ENCODE measurements at regions not wholly inside any gene's neighbourhood (a gene's known extent, or its start where the extent isn't known, plus 50 kb on each side); places are given as distances from the start of the nearest gene placed in this dataset.

DNA sequence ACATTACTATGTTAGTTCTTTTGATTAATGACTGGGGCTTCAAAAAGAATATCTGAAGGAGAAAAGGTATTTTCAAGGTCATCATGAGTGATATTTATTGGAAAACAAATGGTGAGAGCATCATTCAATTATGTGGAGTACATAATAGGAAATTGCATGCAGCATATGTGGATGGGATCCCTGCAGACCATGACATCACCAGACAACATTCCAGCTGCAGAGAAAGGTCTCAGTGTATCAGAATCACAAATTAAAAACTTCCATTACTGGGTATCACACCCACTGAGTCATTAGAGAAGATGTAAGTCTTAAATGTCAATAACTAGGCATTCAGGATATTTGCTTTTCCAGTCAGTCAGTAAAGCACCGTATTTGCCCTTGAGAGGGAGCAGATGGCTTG lies 574.4 kb upstream of the SLC10A2 start:
- TF ChIP-seq, protein P1, sequence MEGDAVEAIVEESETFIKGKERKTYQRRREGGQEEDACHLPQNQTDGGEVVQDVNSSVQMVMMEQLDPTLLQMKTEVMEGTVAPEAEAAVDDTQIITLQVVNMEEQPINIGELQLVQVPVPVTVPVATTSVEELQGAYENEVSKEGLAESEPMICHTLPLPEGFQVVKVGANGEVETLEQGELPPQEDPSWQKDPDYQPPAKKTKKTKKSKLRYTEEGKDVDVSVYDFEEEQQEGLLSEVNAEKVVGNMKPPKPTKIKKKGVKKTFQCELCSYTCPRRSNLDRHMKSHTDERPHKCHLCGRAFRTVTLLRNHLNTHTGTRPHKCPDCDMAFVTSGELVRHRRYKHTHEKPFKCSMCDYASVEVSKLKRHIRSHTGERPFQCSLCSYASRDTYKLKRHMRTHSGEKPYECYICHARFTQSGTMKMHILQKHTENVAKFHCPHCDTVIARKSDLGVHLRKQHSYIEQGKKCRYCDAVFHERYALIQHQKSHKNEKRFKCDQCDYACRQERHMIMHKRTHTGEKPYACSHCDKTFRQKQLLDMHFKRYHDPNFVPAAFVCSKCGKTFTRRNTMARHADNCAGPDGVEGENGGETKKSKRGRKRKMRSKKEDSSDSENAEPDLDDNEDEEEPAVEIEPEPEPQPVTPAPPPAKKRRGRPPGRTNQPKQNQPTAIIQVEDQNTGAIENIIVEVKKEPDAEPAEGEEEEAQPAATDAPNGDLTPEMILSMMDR (conservative IDR thresholded peaks at IDR 0.05; ENCODE audit: low read depth, low read length): no peak
- no peak overlapping the region for H3K4me3 ChIP-seq (ENCODE audit: low read depth, low read length)
- no peak for DNase-seq (ENCODE audit: low read depth)

DNA sequence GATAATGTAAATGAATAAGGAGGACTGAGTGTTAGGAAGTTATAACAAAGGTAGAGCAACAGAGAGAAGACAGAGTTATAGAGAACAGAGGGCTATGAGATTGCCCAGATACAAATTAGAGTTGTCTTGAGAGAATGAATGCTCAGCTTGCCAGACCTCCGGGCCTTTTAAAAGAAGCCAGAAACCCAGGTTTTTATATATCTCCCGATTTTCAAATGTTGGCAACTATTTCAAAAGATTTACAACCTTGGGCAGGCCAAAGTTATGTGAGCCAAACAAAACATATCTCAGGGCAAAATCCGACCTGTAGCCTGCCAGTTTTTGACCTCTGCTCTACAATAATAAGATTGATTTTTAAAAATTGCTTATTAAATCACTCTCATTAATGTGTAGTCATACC lies 573.1 kb upstream of the SLC10A2 start:
- H3K4me3 ChIP-seq (ENCODE audit: low read depth, low read length): no peak overlapping the region
- TF ChIP-seq, protein P1 (conservative IDR thresholded peaks at IDR 0.05; ENCODE audit: low read depth, low read length): no peak
- no peak for DNase-seq (ENCODE audit: low read depth)

DNA sequence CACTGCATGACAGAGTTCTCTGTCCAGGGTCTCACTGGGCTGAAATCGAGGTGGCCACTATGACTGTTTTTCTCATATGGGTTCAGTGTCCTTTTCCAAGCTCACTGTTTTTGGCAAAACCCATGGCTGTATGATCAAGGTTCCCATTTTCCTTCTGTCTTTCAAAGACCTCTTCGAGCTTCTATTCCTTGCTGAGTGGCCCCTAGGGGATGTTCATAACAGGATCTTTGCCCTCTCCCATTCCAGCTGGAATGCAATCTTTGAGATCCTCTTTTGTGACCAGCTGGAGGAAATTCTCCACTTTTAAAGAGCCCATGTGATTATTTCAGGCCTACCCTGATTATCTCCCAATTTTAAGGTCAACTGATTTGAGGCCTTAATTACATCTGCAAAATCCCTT lies 572.5 kb upstream of the SLC10A2 start:
- TF ChIP-seq, protein P1 (conservative IDR thresholded peaks at IDR 0.05; ENCODE audit: low read depth, low read length): no peak
- DNase-seq (ENCODE audit: low read depth): no peak
- H3K4me3 ChIP-seq (ENCODE audit: low read depth, low read length): no peak overlapping the region

DNA sequence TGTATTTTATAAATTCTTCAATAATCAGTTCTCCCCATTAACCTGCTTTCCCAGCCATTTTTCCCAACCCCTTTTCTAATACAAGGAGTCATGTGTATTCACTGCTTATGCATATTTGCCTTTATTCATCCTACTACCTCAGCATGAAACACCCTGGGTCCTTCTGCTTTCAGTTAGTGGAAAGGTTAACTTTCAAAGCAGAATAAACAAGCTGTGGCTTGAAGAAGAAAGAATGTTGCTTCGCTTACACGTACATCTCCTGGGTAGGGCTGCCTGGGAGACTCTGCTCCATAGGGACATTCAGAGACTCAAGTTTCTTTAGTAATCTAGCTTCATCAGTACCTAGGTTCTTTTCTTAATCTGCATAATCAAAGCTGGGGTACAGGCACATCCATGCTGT lies 567.8 kb upstream of the SLC10A2 start:
- no peak overlapping the region for H3K4me3 ChIP-seq (ENCODE audit: low read depth, low read length)
- DNase-seq (ENCODE audit: low read depth): no peak
- TF ChIP-seq, protein P1 (conservative IDR thresholded peaks at IDR 0.05; ENCODE audit: low read depth, low read length): no peak

DNA sequence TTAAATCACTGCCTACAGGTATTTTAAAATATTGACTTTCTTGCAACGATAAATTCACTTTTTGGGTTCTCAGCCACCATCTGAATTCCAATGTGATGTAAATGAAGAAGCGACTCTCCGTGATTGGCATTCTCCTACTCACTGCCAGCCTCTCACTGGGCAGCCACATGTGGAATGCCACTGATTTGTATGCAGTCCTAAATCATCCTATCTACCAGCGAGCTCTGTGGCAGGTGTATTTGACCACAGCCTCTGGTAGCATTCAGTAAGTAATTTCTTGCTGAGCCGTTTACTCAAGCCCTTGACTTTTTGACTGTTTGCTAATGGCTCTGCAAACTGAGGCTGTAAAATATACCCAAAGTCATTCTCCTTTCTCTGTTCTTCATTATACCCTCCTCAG lies 559.0 kb upstream of the SLC10A2 start:
- DNase-seq (ENCODE audit: low read depth): no peak
- TF ChIP-seq, protein P1 (conservative IDR thresholded peaks at IDR 0.05; ENCODE audit: low read depth, low read length): no peak
- H3K4me3 ChIP-seq (ENCODE audit: low read depth, low read length): no peak overlapping the region

DNA sequence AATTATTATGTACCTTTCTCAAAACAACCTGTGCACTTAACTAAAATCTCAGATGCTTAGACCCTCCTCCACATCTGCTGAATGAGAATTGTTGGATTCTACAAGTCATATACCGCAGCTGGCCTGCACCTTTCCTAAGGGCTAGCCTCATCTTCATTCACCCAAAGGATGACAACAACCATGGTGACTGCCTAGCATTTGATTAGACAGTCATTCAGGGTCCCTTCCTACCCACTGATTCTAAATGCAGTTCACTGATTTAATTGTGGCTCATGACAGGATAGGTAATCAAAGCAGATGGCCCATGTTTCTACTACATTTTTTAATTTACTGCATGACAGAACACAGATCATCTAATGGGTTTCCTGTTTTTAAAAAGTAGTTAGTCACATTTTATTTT lies 551.9 kb upstream of the SLC10A2 start:
- no peak for DNase-seq (ENCODE audit: low read depth)
- H3K4me3 ChIP-seq (ENCODE audit: low read depth, low read length): no peak overlapping the region
- TF ChIP-seq, protein P1 (conservative IDR thresholded peaks at IDR 0.05; ENCODE audit: low read depth, low read length): no peak

DNA sequence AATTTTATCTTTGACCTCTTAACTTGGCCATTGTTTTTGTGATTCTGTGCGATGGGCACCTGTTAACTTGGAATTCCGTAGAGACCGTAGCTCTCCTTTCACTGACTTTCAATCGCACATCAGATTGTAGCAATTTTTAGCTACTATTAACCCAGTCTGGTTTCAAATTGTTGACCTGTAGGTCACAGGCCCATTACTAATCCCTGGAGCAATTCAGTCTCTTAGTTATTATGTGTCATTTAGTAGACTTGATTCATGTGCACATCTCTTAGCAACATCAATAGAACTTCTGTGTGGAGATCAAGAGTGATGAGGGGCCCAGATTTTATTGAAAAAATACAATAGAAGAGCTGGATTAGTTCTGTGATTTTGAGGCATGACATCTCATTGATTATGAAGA lies 549.6 kb upstream of the SLC10A2 start:
- TF ChIP-seq, protein P1 (conservative IDR thresholded peaks at IDR 0.05; ENCODE audit: low read depth, low read length): no peak
- no peak overlapping the region for H3K4me3 ChIP-seq (ENCODE audit: low read depth, low read length)
- no peak for DNase-seq (ENCODE audit: low read depth)
